Activated naive CD8-positive, alpha-beta T cell treated with anti-CD3 and anti-CD28 coated beads, Interleukin-2, amount 50 U/mL, for 24 hours (primary cell): ENCODE measurements at regions not wholly inside any gene's neighbourhood (a gene's known extent, or its start where the extent isn't known, plus 50 kb on each side); places are given as distances from the start of the nearest gene placed in this dataset.

ENCODE experiments used
- ATAC-seq: fragments of 150-1000 bp; cut with Tn5 transposase; one replicate; pipeline ENCODE4 v1.10.0; 2021
- DNase-seq: peaks from one replicate; pipeline ENCODE4 v3.0.0; 2021
- H3K27ac Mint-ChIP-seq: one replicate; pipeline ENCODE4 v1.8.0; 2021; ENCODE audit warnings: mild to moderate bottlenecking, mixed read lengths
- H3K27me3 Mint-ChIP-seq: one replicate; pipeline ENCODE4 v1.8.0; 2021; ENCODE audit warnings: mixed read lengths
- H3K36me3 Mint-ChIP-seq: one replicate; pipeline ENCODE4 v1.8.0; 2021; ENCODE audit warnings: low read depth, mixed read lengths
- H3K4me1 Mint-ChIP-seq: one replicate; pipeline ENCODE4 v1.8.0; 2021; ENCODE audit warnings: mixed read lengths
- H3K4me3 Mint-ChIP-seq: one replicate; pipeline ENCODE4 v1.8.0; 2021; ENCODE audit warnings: mild to moderate bottlenecking, moderate library complexity, mixed read lengths
- H3K9me3 Mint-ChIP-seq: one replicate; pipeline ENCODE4 v1.8.0; 2021; ENCODE audit warnings: mixed read lengths

- no peak overlapping the region for H3K4me3 Mint-ChIP-seq
- H3K36me3 Mint-ChIP-seq: no peaks in the 10 kb centered on the region
- H3K27me3 Mint-ChIP-seq: no peaks in the 10 kb centered on the region
- no peak overlapping the region for H3K27ac Mint-ChIP-seq
- no peaks in the 10 kb centered on the region for H3K4me1 Mint-ChIP-seq
- ATAC-seq (no peak), DNase-seq (no peak)
- H3K9me3 Mint-ChIP-seq: peaks cover 17% of the 10 kb centered on the region
Measured at GRCh38 chr18:43882358-43883055, 605.2 kb upstream of the SYT4 start.

GRCh38 chr18:43883886-43884285 lies 606.6 kb upstream of the SYT4 start:
- Mint-ChIP-seq H3K36me3 (no peaks in the 10 kb centered on the region), H3K4me1 (no peaks in the 10 kb centered on the region), H3K4me3 (no peak overlapping the region), H3K27me3 (no peaks in the 10 kb centered on the region), H3K9me3 (peaks cover 12% of the 10 kb centered on the region), H3K27ac (no peak overlapping the region)
- ATAC-seq (no peak), DNase-seq (no peak)

GRCh38 chr18:43886341-43886740 lies 609.1 kb upstream of the SYT4 start:
- H3K9me3 Mint-ChIP-seq: peaks cover 10% of the 10 kb centered on the region
- no peak overlapping the region for H3K4me3 Mint-ChIP-seq
- H3K36me3 Mint-ChIP-seq: no peaks in the 10 kb centered on the region
- ATAC-seq (no peak), DNase-seq (no peak)
- H3K27me3 Mint-ChIP-seq: no peaks in the 10 kb centered on the region
- H3K4me1 Mint-ChIP-seq: no peaks in the 10 kb centered on the region
- H3K27ac Mint-ChIP-seq: no peak overlapping the region

- Mint-ChIP-seq H3K4me1 (no peaks in the 10 kb centered on the region), H3K4me3 (no peak overlapping the region)
- DNase-seq: no peak
Measured at GRCh38 chr18:43887491-43887890, 610.2 kb upstream of the SYT4 start.

GRCh38 chr18:43888598-43888997 lies 611.3 kb upstream of the SYT4 start:
- Mint-ChIP-seq H3K9me3 (peaks cover 10% of the 10 kb centered on the region), H3K4me1 (no peaks in the 10 kb centered on the region), H3K4me3 (no peak overlapping the region), H3K27ac (no peak overlapping the region), H3K27me3 (no peaks in the 10 kb centered on the region), H3K36me3 (no peaks in the 10 kb centered on the region)
- DNase-seq (no peak), ATAC-seq (no peak)

More at GRCh38 chr18:43887491-43887890, 610.2 kb upstream of the SYT4 start:
- Mint-ChIP-seq H3K27ac (no peak overlapping the region), H3K27me3 (no peaks in the 10 kb centered on the region), H3K36me3 (no peaks in the 10 kb centered on the region), H3K9me3 (peaks cover 10% of the 10 kb centered on the region)
- ATAC-seq: no peak

- DNase-seq (no peak), ATAC-seq (no peak)
- H3K36me3 Mint-ChIP-seq: no peaks in the 10 kb centered on the region
- peaks cover 6% of the 10 kb centered on the region for H3K9me3 Mint-ChIP-seq
- no peak overlapping the region for H3K4me3 Mint-ChIP-seq
- no peaks in the 10 kb centered on the region for H3K4me1 Mint-ChIP-seq
- H3K27me3 Mint-ChIP-seq: no peaks in the 10 kb centered on the region
- H3K27ac Mint-ChIP-seq: no peak overlapping the region
Measured at GRCh38 chr18:43893001-43893637, 615.8 kb upstream of the SYT4 start.

GRCh38 chr18:43904209-43904837 lies 627.0 kb upstream of the SYT4 start:
- no peaks in the 10 kb centered on the region for H3K4me1 Mint-ChIP-seq
- DNase-seq (no peak), ATAC-seq (no peak)
- no peak overlapping the region for H3K4me3 Mint-ChIP-seq
- H3K27me3 Mint-ChIP-seq: no peaks in the 10 kb centered on the region
- no peak overlapping the region for H3K27ac Mint-ChIP-seq
- H3K36me3 Mint-ChIP-seq: no peaks in the 10 kb centered on the region
- no peaks in the 10 kb centered on the region for H3K9me3 Mint-ChIP-seq

- DNase-seq (no peak), ATAC-seq (no peak)
- Mint-ChIP-seq H3K27me3 (no peaks in the 10 kb centered on the region), H3K9me3 (peaks cover 5% of the 10 kb centered on the region), H3K27ac (no peak overlapping the region), H3K4me1 (no peaks in the 10 kb centered on the region), H3K36me3 (no peaks in the 10 kb centered on the region), H3K4me3 (no peak overlapping the region)
Measured at GRCh38 chr18:43914018-43914417, 636.7 kb upstream of the SYT4 start.

GRCh38 chr18:43916984-43917383 lies 639.7 kb upstream of the SYT4 start:
- H3K36me3 Mint-ChIP-seq: no peaks in the 10 kb centered on the region

GRCh38 chr18:43917520-43917919 lies 640.2 kb upstream of the SYT4 start:
- ATAC-seq: no peak
- no peaks in the 10 kb centered on the region for H3K27me3 Mint-ChIP-seq
- no peak overlapping the region for H3K27ac Mint-ChIP-seq
- no peaks in the 10 kb centered on the region for H3K9me3 Mint-ChIP-seq
- H3K4me3 Mint-ChIP-seq: no peak overlapping the region
- no peaks in the 10 kb centered on the region for H3K36me3 Mint-ChIP-seq
- no peak for DNase-seq
- no peaks in the 10 kb centered on the region for H3K4me1 Mint-ChIP-seq

More at GRCh38 chr18:43916984-43917383, 639.7 kb upstream of the SYT4 start:
- Mint-ChIP-seq H3K27ac (no peak overlapping the region), H3K27me3 (no peaks in the 10 kb centered on the region), H3K9me3 (peaks cover 3% of the 10 kb centered on the region), H3K4me1 (no peaks in the 10 kb centered on the region), H3K4me3 (no peak overlapping the region)
- DNase-seq: no peak
- no peak for ATAC-seq

GRCh38 chr18:43919551-43919950 lies 642.3 kb upstream of the SYT4 start:
- no peaks in the 10 kb centered on the region for H3K9me3 Mint-ChIP-seq
- no peak for DNase-seq
- H3K4me1 Mint-ChIP-seq: no peaks in the 10 kb centered on the region
- H3K27ac Mint-ChIP-seq: no peak overlapping the region
- ATAC-seq: no peak
- H3K36me3 Mint-ChIP-seq: no peaks in the 10 kb centered on the region
- H3K4me3 Mint-ChIP-seq: no peak overlapping the region
- no peaks in the 10 kb centered on the region for H3K27me3 Mint-ChIP-seq

- Mint-ChIP-seq H3K4me3 (no peak overlapping the region), H3K27ac (no peak overlapping the region), H3K27me3 (no peaks in the 10 kb centered on the region), H3K36me3 (no peaks in the 10 kb centered on the region), H3K4me1 (no peaks in the 10 kb centered on the region), H3K9me3 (no peaks in the 10 kb centered on the region)
- DNase-seq (no peak), ATAC-seq (no peak)
Measured at GRCh38 chr18:43931439-43931838, 654.1 kb upstream of the SYT4 start.

GRCh38 chr18:43932140-43932539 lies 654.9 kb upstream of the SYT4 start:
- no peak for ATAC-seq
- DNase-seq: no peak
- H3K27me3 Mint-ChIP-seq: no peaks in the 10 kb centered on the region

GRCh38 chr18:43933177-43933576 lies 655.9 kb upstream of the SYT4 start:
- DNase-seq: no peak
- H3K4me1 Mint-ChIP-seq: no peaks in the 10 kb centered on the region
- H3K27ac Mint-ChIP-seq: no peak overlapping the region
- no peaks in the 10 kb centered on the region for H3K27me3 Mint-ChIP-seq
- H3K4me3 Mint-ChIP-seq: no peak overlapping the region
- ATAC-seq: no peak
- H3K9me3 Mint-ChIP-seq: no peaks in the 10 kb centered on the region
- H3K36me3 Mint-ChIP-seq: no peaks in the 10 kb centered on the region

More at GRCh38 chr18:43932140-43932539, 654.9 kb upstream of the SYT4 start:
- Mint-ChIP-seq H3K4me3 (no peak overlapping the region), H3K36me3 (no peaks in the 10 kb centered on the region), H3K27ac (no peak overlapping the region), H3K4me1 (no peaks in the 10 kb centered on the region), H3K9me3 (no peaks in the 10 kb centered on the region)

GRCh38 chr18:43934322-43934721 lies 657.0 kb upstream of the SYT4 start:
- Mint-ChIP-seq H3K4me1 (no peaks in the 10 kb centered on the region), H3K27me3 (no peaks in the 10 kb centered on the region), H3K36me3 (no peaks in the 10 kb centered on the region), H3K9me3 (peaks cover 2% of the 10 kb centered on the region), H3K27ac (no peak overlapping the region), H3K4me3 (no peak overlapping the region)
- DNase-seq (no peak), ATAC-seq (no peak)
